Endodermal cell (in vitro differentiated cells): ENCODE measurements at regions not wholly inside any gene's neighbourhood (a gene's known extent, or its start where the extent isn't known, plus 50 kb on each side); places are given as distances from the start of the nearest gene placed in this dataset.

ENCODE experiments used
- DNase-seq: peaks from one replicate; pipeline ENCODE4 v3.0.0-alpha.2; 2017
- H3K27ac ChIP-seq: 2 replicates; pipeline ENCODE4 v1.5.1; 2013; ENCODE audit warnings: mild to moderate bottlenecking, low read depth, low read length, moderate library complexity
- H3K27me3 ChIP-seq: 2 replicates; pipeline ENCODE4 v1.6.1; 2013; ENCODE audit warnings: mild to moderate bottlenecking, low read length, moderate library complexity; ENCODE audit not compliant: insufficient read depth, control insufficient read depth, poor library complexity, severe bottlenecking
- H3K36me3 ChIP-seq: 2 replicates; pipeline ENCODE4 v1.7.0; 2013; ENCODE audit warnings: mild to moderate bottlenecking, low read length, moderate library complexity; ENCODE audit not compliant: control insufficient read depth, insufficient read depth
- H3K4me1 ChIP-seq: one replicate; pipeline ENCODE4 v1.7.0; 2013; ENCODE audit warnings: low read length; ENCODE audit not compliant: control insufficient read depth, insufficient read depth
- H3K4me3 ChIP-seq: 2 replicates; pipeline ENCODE4 v1.5.1; 2013; ENCODE audit warnings: mild to moderate bottlenecking, low read length, moderate library complexity
- H3K9ac ChIP-seq: 2 replicates; pipeline ENCODE4 v1.6.1; 2013; ENCODE audit warnings: mild to moderate bottlenecking, low read length, moderate library complexity; ENCODE audit not compliant: poor library complexity, severe bottlenecking; ENCODE audit errors: extremely low read depth
- H3K9me3 ChIP-seq: 2 replicates; pipeline ENCODE4 v1.6.1; 2013; ENCODE audit warnings: mild to moderate bottlenecking, low read length, moderate library complexity; ENCODE audit not compliant: control insufficient read depth
- H3K27ac Mint-ChIP-seq: 2 replicates; pipeline ENCODE4 v1.8.0; 2020; ENCODE audit warnings: mixed read lengths
- H3K27me3 Mint-ChIP-seq: 2 replicates; pipeline ENCODE4 v1.8.0; 2021; ENCODE audit warnings: mild to moderate bottlenecking, mixed read lengths; ENCODE audit not compliant: insufficient read depth
- H3K36me3 Mint-ChIP-seq: 2 replicates; pipeline ENCODE4 v1.8.0; 2020; ENCODE audit warnings: low read depth, mixed read lengths
- H3K4me1 Mint-ChIP-seq: 2 replicates; pipeline ENCODE4 v1.8.0; 2020; ENCODE audit warnings: mixed read lengths
- H3K4me3 Mint-ChIP-seq: 2 replicates; pipeline ENCODE4 v1.8.0; 2020; ENCODE audit warnings: mild to moderate bottlenecking, moderate library complexity, mixed read lengths
- H3K9me3 Mint-ChIP-seq: 2 replicates; pipeline ENCODE4 v1.8.0; 2020; ENCODE audit warnings: mild to moderate bottlenecking, mixed read lengths
- CTCF ChIP-seq: fragments of 200-600 bp; sonication (generic); conservative IDR thresholded peaks from 2 replicates; pipeline ENCODE4 v1.5.0; 2021; ENCODE audit warnings: antibody characterized with exemption, mild to moderate bottlenecking
- WGBS, 2 experiments: methylation state at CpG; one replicate each; pipeline versions ENCODE4 v1.1.5 to v1.1.7; 2013; ENCODE audit warnings: missing lambda C conversion rate in 2 of 2, mixed read lengths in 1 of 2; ENCODE audit not compliant: insufficient coverage in 1 of 2, insufficient read length in 1 of 2; 5-methylcytosine and 5-hydroxymethylcytosine counted together

GRCh38 chr10:61029411-61029810 is 85.4 kb upstream of the RHOBTB1 start:
- TF ChIP-seq CTCF, result no peak
- Histone ChIP-seq H3K27ac (no peak overlapping the region), H3K9ac (no peak overlapping the region), H3K4me1 (no peaks in the 10 kb centered on the region), H3K4me3 (no peak overlapping the region), H3K9me3 (no peaks in the 10 kb centered on the region), H3K36me3 (no peaks in the 10 kb centered on the region), H3K27me3 (no peaks in the 10 kb centered on the region)
- no peaks in the 10 kb centered on the region for H3K9me3 Mint-ChIP-seq
- no peaks in the 10 kb centered on the region for H3K36me3 Mint-ChIP-seq
- H3K4me3 Mint-ChIP-seq, result no peak overlapping the region
- no peaks in the 10 kb centered on the region for H3K4me1 Mint-ChIP-seq
- H3K27ac Mint-ChIP-seq, result no peak overlapping the region
- DNase-seq, result no peak
- 85% methylated on average over 2 of the region's 2 CpGs; no CpG with 5 or more reads in 1 of the 2 experiments for WGBS, 2 experiments
- H3K27me3 Mint-ChIP-seq, result no peaks in the 10 kb centered on the region

- no peaks in the 10 kb centered on the region for H3K9me3 Mint-ChIP-seq
- Histone ChIP-seq H3K4me3 (no peak overlapping the region), H3K9me3 (no peaks in the 10 kb centered on the region), H3K27me3 (no peaks in the 10 kb centered on the region), H3K27ac (no peak overlapping the region), H3K4me1 (no peaks in the 10 kb centered on the region), H3K36me3 (no peaks in the 10 kb centered on the region), H3K9ac (no peak overlapping the region)
- no peaks in the 10 kb centered on the region for H3K36me3 Mint-ChIP-seq
- TF ChIP-seq CTCF, result no peak
- H3K4me3 Mint-ChIP-seq, result no peak overlapping the region
- WGBS, 2 experiments, result 87 to 95% methylated on average over 5 of the region's 5 CpGs
- H3K4me1 Mint-ChIP-seq, result no peaks in the 10 kb centered on the region
- H3K27me3 Mint-ChIP-seq, result no peaks in the 10 kb centered on the region
- no peak for DNase-seq
- no peak overlapping the region for H3K27ac Mint-ChIP-seq
Measured at GRCh38 chr10:61028861-61029361, 84.9 kb upstream of the RHOBTB1 start.

- H3K27me3 Mint-ChIP-seq, result no peaks in the 10 kb centered on the region
- no peak overlapping the region for H3K9ac ChIP-seq
- no peaks in the 10 kb centered on the region for H3K36me3 ChIP-seq
- H3K27ac Mint-ChIP-seq, result no peak overlapping the region
- no peak overlapping the region for H3K4me3 ChIP-seq
- TF ChIP-seq CTCF, result peak; percentile 93
- H3K27me3 ChIP-seq, result no peaks in the 10 kb centered on the region
- H3K9me3 ChIP-seq, result no peaks in the 10 kb centered on the region
- no peaks in the 10 kb centered on the region for H3K4me1 ChIP-seq
- no peaks in the 10 kb centered on the region for H3K4me1 Mint-ChIP-seq
- no peak overlapping the region for H3K4me3 Mint-ChIP-seq
- no peaks in the 10 kb centered on the region for H3K36me3 Mint-ChIP-seq
- DNase-seq, result peak; percentile 74
- H3K27ac ChIP-seq, result no peak overlapping the region
- no peaks in the 10 kb centered on the region for H3K9me3 Mint-ChIP-seq
- WGBS, 2 experiments, result 40 to 100% methylated on average over 1 to 2 of the region's 2 CpGs
Measured at GRCh38 chr10:61024856-61025201, 80.8 kb upstream of the RHOBTB1 start.
